PC-3 (cell line): ENCODE measurements at regions not wholly inside any gene's neighbourhood (a gene's known extent, or its start where the extent isn't known, plus 50 kb on each side); places are given as distances from the start of the nearest gene placed in this dataset.
A peak's percentile ranks its signal among the peaks of the same experiment; 100 is the strongest.
"Not testable (repeated sequence)": the region's sequence is repeated elsewhere in the genome, so short reads cannot be mapped to it uniquely, and the experiment has no call there.

ENCODE experiments used
- ATAC-seq: fragments of 200-7000 bp; cut with Tn5 transposase; 2 replicates; pipeline ENCODE4 v1.9.1; 2020; ENCODE audit warnings: mild to moderate bottlenecking, moderate library complexity
- BruUV-seq: library from RNA; stranded (reverse); fragments of 400-500 nt; replicated peaks from 2 replicates; lab custom pipeline; 2021; lab: Mats Ljungman, UMichigan
- CTCF ChIA-PET: fragments of 300-600 bp; sonication (Branson Sonifier 250); formaldehyde crosslinking; loops from one replicate; lab custom pipeline; 2022; ENCODE audit warnings: antibody characterized with exemption; lab: Charles Lee
- POLR2A ChIA-PET: fragments of 300-600 bp; sonication (Branson Sonifier 250); formaldehyde crosslinking; loops from one replicate; lab custom pipeline; 2022; ENCODE audit warnings: antibody characterized with exemption; ENCODE audit not compliant: unreplicated experiment; lab: Charles Lee
- DNase-seq: peaks from one replicate; pipeline ENCODE4 v3.0.0-alpha.2; 2015
- H2AFZ ChIP-seq: fragments of 300-600 bp; sonication (generic); 2 replicates; pipeline ENCODE4 v1.6.0; 2016; ENCODE audit warnings: antibody characterized with exemption, low read length
- H3F3A ChIP-seq: fragments of 300-600 bp; sonication (generic); one replicate; pipeline ENCODE4 v1.6.0; 2017; ENCODE audit warnings: antibody characterized with exemption, low read length, control low read depth, mild to moderate bottlenecking; ENCODE audit not compliant: unreplicated experiment
- H3K27ac ChIP-seq: fragments of 300-600 bp; sonication (generic); 2 replicates; pipeline ENCODE4 v1.5.1; 2016; ENCODE audit warnings: mild to moderate bottlenecking, low read length
- H3K27me3 ChIP-seq: fragments of 300-600 bp; sonication (generic); 2 replicates; pipeline ENCODE4 v1.6.1; 2016; ENCODE audit warnings: low read length, mixed read lengths
- H3K36me3 ChIP-seq: fragments of 300-600 bp; sonication (generic); 2 replicates; pipeline ENCODE4 v1.6.1; 2016; ENCODE audit warnings: low read depth, mixed run types, low read length, mixed read lengths
- H3K4me1 ChIP-seq: fragments of 300-600 bp; sonication (generic); 2 replicates; pipeline ENCODE4 v1.5.1; 2016; ENCODE audit warnings: low read length; ENCODE audit not compliant: insufficient read depth
- H3K4me2 ChIP-seq: fragments of 300-600 bp; sonication (generic); 2 replicates; pipeline ENCODE4 v1.6.0; 2016; ENCODE audit warnings: low read length
- H3K4me3 ChIP-seq: fragments of 300-600 bp; sonication (generic); 2 replicates; pipeline ENCODE4 v1.5.1; 2016; ENCODE audit warnings: mild to moderate bottlenecking, low read length, mixed read lengths
- H3K79me2 ChIP-seq: fragments of 300-600 bp; sonication (generic); 2 replicates; pipeline ENCODE4 v1.6.1; 2017; ENCODE audit warnings: low read length, mixed read lengths
- H3K9ac ChIP-seq: fragments of 300-600 bp; sonication (generic); 2 replicates; pipeline ENCODE4 v1.6.0; 2016; ENCODE audit warnings: mild to moderate bottlenecking, low read length
- H3K9me2 ChIP-seq: fragments of 300-600 bp; sonication (generic); replicated peaks from 2 replicates; pipeline ENCODE4 v1.6.1; 2016; ENCODE audit warnings: mixed run types, low read length, mixed read lengths
- H3K9me3 ChIP-seq: fragments of 300-600 bp; sonication (generic); 2 replicates; pipeline ENCODE4 v1.6.1; 2016; ENCODE audit warnings: low read length, mixed read lengths
- H4K20me1 ChIP-seq: fragments of 300-600 bp; sonication (generic); 2 replicates; pipeline ENCODE4 v1.6.1; 2016; ENCODE audit warnings: low read length, mixed read lengths
- CTCF ChIP-seq: fragments of 300-600 bp; sonication (generic); conservative IDR thresholded peaks from 2 replicates; pipeline ENCODE4 v1.5.1; 2017; ENCODE audit warnings: antibody characterized with exemption, low read depth, mild to moderate bottlenecking, low read length
- intact Hi-C: fragments of 100-400 bp; cut with micrococcal nuclease; formaldehyde crosslinking; loops from 2 replicates; pipeline ENCODE4 v1.9.0; 2023

- CTCF ChIA-PET, POLR2A ChIA-PET: not testable (repeated sequence)
- peak overlapping the region; percentile 47; the same call in 1 of the 2 replicates for H3K4me3 ChIP-seq
These were observed 96.7 kb downstream of the TBC1D26 start for GRCh38 chr17:15828727-15829314.

GRCh38 chr17:15830221-15830620 is 98.1 kb downstream of the TBC1D26 start:
- H3K4me1 ChIP-seq = peaks cover 26% of the 10 kb centered on the region
- CTCF ChIA-PET, H3K9me3 ChIP-seq, H3K4me2 ChIP-seq, H4K20me1 ChIP-seq, ATAC-seq, H3K4me3 ChIP-seq, H3F3A ChIP-seq, H3K36me3 ChIP-seq, H2AFZ ChIP-seq, H3K79me2 ChIP-seq, H3K9me2 ChIP-seq, H3K27me3 ChIP-seq, intact Hi-C loops, POLR2A ChIA-PET, H3K9ac ChIP-seq, BruUV-seq: not testable (repeated sequence)
- peak; percentile 50 for DNase-seq
- peak overlapping the region; percentile 37 for H3K27ac ChIP-seq

More at GRCh38 chr17:15828727-15829314, 96.7 kb downstream of the TBC1D26 start:
- H3K79me2 ChIP-seq, H3K9me2 ChIP-seq, H3K27me3 ChIP-seq, H4K20me1 ChIP-seq, H3F3A ChIP-seq, BruUV-seq, H3K36me3 ChIP-seq, H3K9me3 ChIP-seq: not testable (repeated sequence)
- Histone ChIP-seq H3K4me1 (peaks cover 26% of the 10 kb centered on the region), H3K9ac (peak overlapping the region; percentile 62), H3K4me2 (peak overlapping the region; percentile 80), H3K27ac (peak overlapping the region; percentile 40; the same call in 1 of the 2 replicates), H2AFZ (0 out of 2 replicates have a peak overlapping the region, but pooled peaks have one; percentile 57)
- ATAC-seq (peak; percentile 86), DNase-seq (peak; percentile 86)
- intact Hi-C loops = loop anchor here (1.0 to 5.0 kb wide), 3 partner anchors 92 to 169 kb away; partner anchors contain the start of gene ADORA2B
- TF ChIP-seq CTCF = peak; percentile 80

GRCh38 chr17:15831182-15831581 is 99.1 kb downstream of the TBC1D26 start:
- H3K9me3 ChIP-seq, POLR2A ChIA-PET, H3F3A ChIP-seq, BruUV-seq, H2AFZ ChIP-seq, H4K20me1 ChIP-seq, H3K36me3 ChIP-seq, H3K4me3 ChIP-seq, H3K9me2 ChIP-seq, CTCF ChIA-PET, H3K79me2 ChIP-seq, H3K9ac ChIP-seq, H3K27me3 ChIP-seq, intact Hi-C loops, H3K4me2 ChIP-seq: not testable (repeated sequence)
- Histone ChIP-seq H3K27ac (peak overlapping the region; percentile 38), H3K4me1 (peaks cover 26% of the 10 kb centered on the region)
- DNase-seq = peak; percentile 85
- ATAC-seq = peak; percentile 65

- CTCF ChIA-PET, H4K20me1 ChIP-seq: not testable (repeated sequence)
These were observed 100.9 kb downstream of the TBC1D26 start for GRCh38 chr17:15832921-15833480.

GRCh38 chr17:15833890-15834289 is 101.8 kb downstream of the TBC1D26 start:
- not testable (repeated sequence) for BruUV-seq

More at GRCh38 chr17:15832921-15833480, 100.9 kb downstream of the TBC1D26 start:
- H3F3A ChIP-seq, H3K4me2 ChIP-seq, H2AFZ ChIP-seq, H3K9me2 ChIP-seq, H3K79me2 ChIP-seq, POLR2A ChIA-PET, intact Hi-C loops, BruUV-seq, H3K4me3 ChIP-seq, DNase-seq, H3K27me3 ChIP-seq, H3K27ac ChIP-seq, ATAC-seq, H3K36me3 ChIP-seq, H3K9me3 ChIP-seq, H3K9ac ChIP-seq: not testable (repeated sequence)
- peaks cover 26% of the 10 kb centered on the region for H3K4me1 ChIP-seq

GRCh38 chr17:15835481-15835880 is 103.4 kb downstream of the TBC1D26 start:
- H2AFZ ChIP-seq, H3F3A ChIP-seq, intact Hi-C loops, H3K9me3 ChIP-seq, H3K4me1 ChIP-seq, DNase-seq, BruUV-seq, H3K27ac ChIP-seq, H3K4me3 ChIP-seq, ATAC-seq, H3K4me2 ChIP-seq, H3K9ac ChIP-seq, H4K20me1 ChIP-seq, H3K79me2 ChIP-seq, H3K27me3 ChIP-seq, H3K9me2 ChIP-seq, H3K36me3 ChIP-seq, CTCF ChIA-PET, POLR2A ChIA-PET: not testable (repeated sequence)

More at GRCh38 chr17:15833890-15834289, 101.8 kb downstream of the TBC1D26 start:
- H3K79me2 ChIP-seq, POLR2A ChIA-PET, intact Hi-C loops, H3K9me2 ChIP-seq, H3K27ac ChIP-seq, H4K20me1 ChIP-seq, H2AFZ ChIP-seq, H3K9ac ChIP-seq, DNase-seq, H3K4me3 ChIP-seq, ATAC-seq, CTCF ChIA-PET, H3K4me2 ChIP-seq, H3K27me3 ChIP-seq, H3K36me3 ChIP-seq, H3K9me3 ChIP-seq, H3F3A ChIP-seq: not testable (repeated sequence)
- H3K4me1 ChIP-seq = peaks cover 26% of the 10 kb centered on the region
